Stimulated activated CD8-positive, alpha-beta memory T cell treated with anti-CD3 and anti-CD28 coated beads, Interleukin-15, amount 100 ng/mL, for 4 hours (primary cell): ENCODE measurements at regions not wholly inside any gene's neighbourhood (a gene's known extent, or its start where the extent isn't known, plus 50 kb on each side); places are given as distances from the start of the nearest gene placed in this dataset.

Experiments
- DNase-seq, 2 donors: peaks; one replicate each; pipeline ENCODE4 v3.0.0-alpha.2; 2020; ENCODE audit warnings: low read depth in 2 of 2

GRCh38 chr6:164216368-164216767, 801.9 kb downstream of the QKI start:
- DNase-seq = no peak

GRCh38 chr6:164214066-164214465, 799.5 kb downstream of the QKI start:
- no peak for DNase-seq

- DNase-seq = no peak
Measured at GRCh38 chr6:164211254-164211653, 796.7 kb downstream of the QKI start.

GRCh38 chr6:164210783-164211182, 796.3 kb downstream of the QKI start:
- no peak for DNase-seq

GRCh38 chr6:164210323-164210722, 795.8 kb downstream of the QKI start:
- DNase-seq = no peak

- DNase-seq = no peak
Measured at GRCh38 chr6:164208371-164208770, 793.9 kb downstream of the QKI start.

- DNase-seq = no peak
Measured at GRCh38 chr6:164206807-164207423, 792.4 kb downstream of the QKI start.

- no peak for DNase-seq
Measured at GRCh38 chr6:164200071-164200470, 785.6 kb downstream of the QKI start.

GRCh38 chr6:164195942-164196281, 781.4 kb downstream of the QKI start:
- DNase-seq = no peak

GRCh38 chr6:164195278-164195941, 780.9 kb downstream of the QKI start:
- DNase-seq = no peak

- DNase-seq = no peak
Measured at GRCh38 chr6:164188861-164189260, 774.3 kb downstream of the QKI start.

GRCh38 chr6:164185471-164185871, 771.0 kb downstream of the QKI start:
- DNase-seq = no peak

- DNase-seq = no peak
Measured at GRCh38 chr6:164184410-164184809, 769.9 kb downstream of the QKI start.

- DNase-seq = no peak
Measured at GRCh38 chr6:164183556-164184123, 769.1 kb downstream of the QKI start.

GRCh38 chr6:164178679-164179332, 764.3 kb downstream of the QKI start:
- no peak for DNase-seq

GRCh38 chr6:164169355-164169754, 754.8 kb downstream of the QKI start:
- no peak for DNase-seq

- DNase-seq = no peak
Measured at GRCh38 chr6:164168595-164168994, 754.1 kb downstream of the QKI start.

- no peak for DNase-seq
Measured at GRCh38 chr6:164167873-164168405, 753.4 kb downstream of the QKI start.

- no peak for DNase-seq
Measured at GRCh38 chr6:164166996-164167395, 752.5 kb downstream of the QKI start.

GRCh38 chr6:164166515-164166914, 752.0 kb downstream of the QKI start:
- no peak for DNase-seq

GRCh38 chr6:164164876-164165275, 750.4 kb downstream of the QKI start:
- no peak for DNase-seq

GRCh38 chr6:164163239-164163638, 748.7 kb downstream of the QKI start:
- DNase-seq = no peak

- no peak for DNase-seq
Measured at GRCh38 chr6:164159061-164159460, 744.5 kb downstream of the QKI start.
